ENCODE measurements at regions not wholly inside any gene's neighbourhood (a gene's known extent, or its start where the extent isn't known, plus 50 kb on each side); places are given as distances from the start of the nearest gene placed in this dataset.

DNA sequence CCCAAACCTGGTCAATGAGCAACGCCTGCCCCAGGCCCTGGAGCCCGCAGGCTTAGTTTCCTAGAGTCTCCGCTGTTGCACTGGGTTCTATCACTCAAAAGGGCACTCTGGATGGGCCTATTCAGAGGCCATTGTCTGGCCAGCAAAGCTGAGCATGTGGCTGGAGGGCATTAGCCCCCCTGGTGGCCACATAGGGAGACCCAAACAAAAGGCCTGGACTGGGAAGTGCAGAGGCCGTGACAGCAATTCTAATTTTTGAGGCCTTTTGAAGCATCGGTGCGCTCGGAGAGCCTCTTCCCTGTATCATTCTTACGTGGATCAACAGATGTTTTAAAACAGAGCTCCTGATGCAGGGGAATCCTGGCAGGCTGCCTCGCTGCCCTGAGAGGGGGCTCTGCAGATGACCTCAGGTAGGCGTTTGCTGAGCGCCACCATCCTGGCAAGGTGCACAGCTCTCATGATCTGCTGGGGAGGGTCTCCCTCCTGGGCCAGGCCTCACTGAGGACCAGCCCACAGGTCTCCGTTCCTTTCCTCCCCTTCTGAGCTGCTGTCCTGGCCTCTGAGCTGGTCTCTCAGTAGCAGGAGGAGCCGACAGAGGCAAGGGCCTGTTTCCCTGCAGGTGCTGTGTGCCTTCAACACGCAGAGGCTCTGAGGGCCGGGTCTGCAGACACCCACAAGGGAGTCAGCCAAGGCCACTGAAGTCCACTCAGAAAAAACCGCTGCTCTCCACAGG lies 190.5 kb downstream of the URI1 start:
- no peak overlapping the region for H3K27ac ChIP-seq
- H3K4me3 ChIP-seq = no peak overlapping the region
- TF ChIP-seq, protein P1, sequence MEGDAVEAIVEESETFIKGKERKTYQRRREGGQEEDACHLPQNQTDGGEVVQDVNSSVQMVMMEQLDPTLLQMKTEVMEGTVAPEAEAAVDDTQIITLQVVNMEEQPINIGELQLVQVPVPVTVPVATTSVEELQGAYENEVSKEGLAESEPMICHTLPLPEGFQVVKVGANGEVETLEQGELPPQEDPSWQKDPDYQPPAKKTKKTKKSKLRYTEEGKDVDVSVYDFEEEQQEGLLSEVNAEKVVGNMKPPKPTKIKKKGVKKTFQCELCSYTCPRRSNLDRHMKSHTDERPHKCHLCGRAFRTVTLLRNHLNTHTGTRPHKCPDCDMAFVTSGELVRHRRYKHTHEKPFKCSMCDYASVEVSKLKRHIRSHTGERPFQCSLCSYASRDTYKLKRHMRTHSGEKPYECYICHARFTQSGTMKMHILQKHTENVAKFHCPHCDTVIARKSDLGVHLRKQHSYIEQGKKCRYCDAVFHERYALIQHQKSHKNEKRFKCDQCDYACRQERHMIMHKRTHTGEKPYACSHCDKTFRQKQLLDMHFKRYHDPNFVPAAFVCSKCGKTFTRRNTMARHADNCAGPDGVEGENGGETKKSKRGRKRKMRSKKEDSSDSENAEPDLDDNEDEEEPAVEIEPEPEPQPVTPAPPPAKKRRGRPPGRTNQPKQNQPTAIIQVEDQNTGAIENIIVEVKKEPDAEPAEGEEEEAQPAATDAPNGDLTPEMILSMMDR (IDR thresholded peaks at IDR 0.05) = no peak
- TF ChIP-seq EP300 (IDR thresholded peaks at IDR 0.05) = no peak
- TF ChIP-seq POLR2AphosphoS5 (IDR thresholded peaks at IDR 0.05) = no peak
- TF ChIP-seq POLR2A (IDR thresholded peaks at IDR 0.05) = no peak
- WGBS, 2 donors (ENCODE audit: low coverage in 1 of 2) = 82% methylated on average over 3 of the region's 16 CpGs; no CpG with 5 or more reads in 1 of the 2 donors
- no peaks in the 10 kb centered on the region for H3K9me3 ChIP-seq
- ATAC-seq = no peak
- H3K27me3 ChIP-seq = no peaks in the 10 kb centered on the region
- no peaks in the 10 kb centered on the region for H3K4me1 ChIP-seq
- H3K36me3 ChIP-seq = no peaks in the 10 kb centered on the region

DNA sequence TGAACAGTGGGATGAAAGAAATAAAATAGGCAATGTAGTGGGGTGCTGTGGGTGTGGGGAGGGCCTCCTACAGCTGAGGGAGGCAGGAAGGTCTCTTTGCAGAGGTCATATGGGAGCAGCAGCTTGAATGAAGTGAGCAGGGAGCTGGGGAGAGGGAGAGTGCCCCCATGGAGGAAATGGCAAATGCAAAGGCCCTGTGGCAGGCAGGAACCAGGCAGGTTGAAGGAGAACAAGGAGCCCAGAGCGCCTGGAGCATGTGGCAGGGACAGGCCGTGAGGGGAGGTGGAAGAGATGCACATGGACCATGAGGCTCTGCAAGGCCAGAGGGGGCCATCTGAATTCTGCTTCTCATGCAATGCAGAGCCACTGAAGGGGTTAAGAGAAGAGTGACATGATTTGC lies 191.8 kb downstream of the URI1 start:
- Histone ChIP-seq H3K9me3 (no peaks in the 10 kb centered on the region), H3K27me3 (no peaks in the 10 kb centered on the region), H3K4me1 (no peaks in the 10 kb centered on the region), H3K27ac (no peak overlapping the region), H3K36me3 (no peaks in the 10 kb centered on the region), H3K4me3 (no peak overlapping the region)
- WGBS, 2 donors (ENCODE audit: low coverage in 1 of 2) = 95 to 100% methylated on average over 1 to 2 of the region's 2 CpGs
- ATAC-seq = no peak
- TF ChIP-seq EP300 (IDR thresholded peaks at IDR 0.05) (no peak), POLR2A (IDR thresholded peaks at IDR 0.05) (no peak), POLR2AphosphoS5 (IDR thresholded peaks at IDR 0.05) (no peak)
- TF ChIP-seq, protein P1 (IDR thresholded peaks at IDR 0.05) = no peak

DNA sequence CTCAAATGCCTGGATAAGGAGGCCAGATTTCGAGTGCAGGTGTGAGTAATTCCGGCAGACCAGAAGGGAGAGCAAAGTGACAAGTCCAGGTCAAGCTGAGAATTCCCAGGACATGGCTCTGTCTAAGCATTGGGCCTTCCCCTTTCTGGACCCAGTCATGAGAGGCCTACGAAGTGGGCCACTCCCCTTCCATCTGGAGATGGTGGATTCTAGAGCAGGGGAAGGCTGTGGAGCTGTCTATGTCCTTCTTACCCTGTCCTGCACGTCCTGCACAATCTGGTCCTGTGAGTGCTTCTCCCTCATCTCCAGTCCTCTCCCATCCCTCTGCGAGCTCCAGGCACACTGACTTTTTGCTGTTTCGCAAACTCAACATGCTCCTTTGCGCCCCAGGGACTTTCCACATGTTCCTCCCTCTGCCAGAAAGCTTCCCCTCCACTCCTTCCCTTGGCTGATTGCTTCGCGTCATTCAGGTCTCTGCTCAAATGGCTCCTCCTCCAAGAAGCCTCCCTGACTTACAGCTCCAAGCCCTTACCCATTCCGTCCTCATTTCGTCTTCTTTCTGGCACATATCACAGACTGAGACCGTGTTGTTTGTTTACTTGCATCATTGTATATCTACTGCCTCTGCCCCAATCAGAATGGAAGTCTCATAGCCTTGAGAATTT lies 193.2 kb downstream of the URI1 start:
- Histone ChIP-seq H3K36me3 (no peaks in the 10 kb centered on the region), H3K4me3 (no peak overlapping the region), H3K27ac (no peak overlapping the region), H3K9me3 (no peaks in the 10 kb centered on the region), H3K27me3 (no peaks in the 10 kb centered on the region), H3K4me1 (no peaks in the 10 kb centered on the region)
- 63 to 67% methylated on average over 11 to 12 of the region's 12 CpGs for WGBS, 2 donors (ENCODE audit: low coverage in 1 of 2)
- no peak for ATAC-seq
- TF ChIP-seq POLR2A (IDR thresholded peaks at IDR 0.05) (no peak), EP300 (IDR thresholded peaks at IDR 0.05) (no peak), POLR2AphosphoS5 (IDR thresholded peaks at IDR 0.05) (no peak)
- TF ChIP-seq, protein P1 (IDR thresholded peaks at IDR 0.05) = no peak

DNA sequence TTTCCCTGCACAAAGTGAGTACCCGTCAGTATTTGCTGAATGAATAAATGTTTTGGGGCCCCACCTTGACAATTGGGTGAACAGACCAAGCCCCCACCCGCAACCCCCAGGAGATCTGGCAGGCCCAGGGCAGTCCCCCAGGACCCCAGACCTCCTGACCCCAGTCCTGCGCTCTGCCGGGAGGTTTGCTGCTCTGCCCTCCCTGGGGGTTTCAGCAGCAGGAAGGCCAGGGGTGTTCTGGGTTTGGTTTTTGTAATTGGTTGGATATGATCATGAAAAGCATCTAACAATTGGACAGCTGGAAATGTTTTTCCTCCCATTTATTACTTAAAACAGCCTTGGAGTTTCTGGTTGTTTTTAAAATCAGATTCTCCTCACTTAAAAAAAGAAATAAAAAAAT lies 193.8 kb downstream of the URI1 start:
- ATAC-seq = no peak
- WGBS, 2 donors (ENCODE audit: low coverage in 1 of 2) = 76% methylated on average over 2 of the region's 4 CpGs; no CpG with 5 or more reads in 1 of the 2 donors
- H3K27ac ChIP-seq = no peak overlapping the region
- H3K4me1 ChIP-seq = no peaks in the 10 kb centered on the region
- TF ChIP-seq POLR2AphosphoS5 (IDR thresholded peaks at IDR 0.05) (no peak), POLR2A (IDR thresholded peaks at IDR 0.05) (no peak), EP300 (IDR thresholded peaks at IDR 0.05) (no peak)
- TF ChIP-seq, protein P1 (IDR thresholded peaks at IDR 0.05) = no peak
- no peak overlapping the region for H3K4me3 ChIP-seq
- no peaks in the 10 kb centered on the region for H3K36me3 ChIP-seq
- H3K9me3 ChIP-seq = no peaks in the 10 kb centered on the region
- H3K27me3 ChIP-seq = no peaks in the 10 kb centered on the region

Data from gastroesophageal sphincter (tissue), 4 donors.